Esophagus muscularis mucosa (tissue), 4 donors: ENCODE measurements at regions not wholly inside any gene's neighbourhood (a gene's known extent, or its start where the extent isn't known, plus 50 kb on each side); places are given as distances from the start of the nearest gene placed in this dataset.

Experiments used
- CTCF ChIP-seq, 3 experiments: fragments of 200-600 bp in 2 of 3; fragments of 450-650 bp in 1 of 3; sonication (generic) in 2 of 3; IDR thresholded peaks; one replicate each; pipeline ENCODE4 v1.5.1; 2017 to 2019; ENCODE audit warnings: antibody characterized with exemption in 3 of 3, mild to moderate bottlenecking in 2 of 3, moderate library complexity in 1 of 3
- EP300 ChIP-seq: sonication (generic); formaldehyde crosslinking; IDR thresholded peaks from one replicate; pipeline ENCODE4 v1.6.1; 2017; ENCODE audit warnings: antibody characterized with exemption
- POLR2A ChIP-seq: fragments of 450-650 bp; IDR thresholded peaks from one replicate; pipeline ENCODE4 v1.6.1; 2017; ENCODE audit warnings: antibody characterized with exemption, moderate library complexity, mild to moderate bottlenecking, low read depth
- POLR2AphosphoS5 ChIP-seq, 2 donors: sonication (generic); formaldehyde crosslinking; IDR thresholded peaks; one replicate each; pipeline ENCODE4 v1.6.1; 2017; ENCODE audit warnings: antibody characterized with exemption in 2 of 2

DNA sequence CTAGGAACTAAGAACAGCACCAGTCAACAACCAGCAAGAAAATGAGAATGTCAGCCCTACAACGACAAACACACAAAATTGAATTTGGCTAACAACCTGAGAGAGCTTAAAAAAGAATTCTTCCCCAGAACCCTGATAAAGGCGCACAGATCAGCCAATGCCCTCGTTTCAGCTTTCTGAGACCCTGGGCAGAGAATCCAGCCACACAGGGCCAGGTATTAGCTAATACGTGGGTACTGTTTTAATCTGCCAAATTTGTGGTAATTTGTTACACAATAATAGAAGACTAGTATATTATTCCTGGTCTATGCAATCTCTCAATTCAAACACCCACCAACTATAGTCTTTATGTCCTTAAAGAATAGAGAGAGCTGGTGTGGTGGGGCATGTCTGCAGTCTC lies 291.6 kb upstream of the GADL1 start:
- TF ChIP-seq POLR2AphosphoS5 (IDR thresholded peaks at IDR 0.05) = no peak
- no peak for TF ChIP-seq POLR2A
- TF ChIP-seq CTCF (IDR thresholded peaks at IDR 0.05) = no peak
- TF ChIP-seq EP300 = no peak
